SK-N-SH (cell line): ENCODE measurements at regions not wholly inside any gene's neighbourhood (a gene's known extent, or its start where the extent isn't known, plus 50 kb on each side); places are given as distances from the start of the nearest gene placed in this dataset.

Experiments
- CTCF ChIA-PET: fragments of 300-600, 350-600 bp; formaldehyde crosslinking; extraction: SDS; loops from one replicate; lab custom pipeline; 2021; lab: Yijun Ruan, JAX
- POLR2A ChIA-PET: fragments of 350-600 bp; sonication (Branson Sonifier 250); formaldehyde crosslinking; extraction: SDS; loops from one replicate; lab custom pipeline; 2020; ENCODE audit warnings: antibody characterized with exemption, inconsistent platforms; lab: Yijun Ruan, JAX
- DNase-seq: peaks from one replicate; pipeline ENCODE4 v3.0.0; 2012
- H2AFZ ChIP-seq: fragments of 200-600 bp; sonication (generic); 2 replicates; pipeline ENCODE4 v1.8.1; 2016; ENCODE audit warnings: antibody characterized with exemption, mild to moderate bottlenecking, low read depth
- H3F3A ChIP-seq: fragments of 200-600 bp; sonication (generic); replicated peaks from 2 replicates; pipeline ENCODE3; 2016; ENCODE audit warnings: antibody characterized with exemption, mild to moderate bottlenecking; ENCODE audit not compliant: insufficient read depth
- H3K27ac ChIP-seq, 2 experiments: fragments of 200-500 bp in 1 of 2; fragments of 200-600 bp in 1 of 2; sonication (Bioruptor generic) in 1 of 2; sonication (generic), shearing (Covaris generic) in 1 of 2; 2 replicates each; pipeline versions ENCODE4 v1.5.1 to v1.6.1; 2014 to 2016; ENCODE audit warnings: low read depth in 2 of 2, inconsistent platforms in 1 of 2, low read length in 1 of 2, mild to moderate bottlenecking in 1 of 2, mixed read lengths in 1 of 2
- H3K27me3 ChIP-seq: fragments of 200-600 bp; sonication (generic), shearing (Covaris generic); 2 replicates; pipeline ENCODE4 v1.6.1; 2016; ENCODE audit warnings: mixed run types; ENCODE audit not compliant: insufficient read depth
- H3K36me3 ChIP-seq, 2 experiments: fragments of 200-500 bp in 1 of 2; fragments of 200-600 bp in 1 of 2; sonication (Bioruptor generic) in 1 of 2; sonication (generic) in 1 of 2; replicated peaks in 1 of 2; 2 replicates each; pipeline versions ENCODE3 to v1.5.1; 2014 to 2016; ENCODE audit warnings: low read length in 1 of 2, mild to moderate bottlenecking in 1 of 2; ENCODE audit not compliant: insufficient read depth in 2 of 2, control insufficient read depth in 1 of 2
- H3K4me1 ChIP-seq, 2 experiments: fragments of 200-500 bp in 1 of 2; fragments of 200-600 bp in 1 of 2; sonication (Bioruptor generic) in 1 of 2; sonication (generic), shearing (Covaris generic) in 1 of 2; 2 replicates each; pipeline versions ENCODE4 v1.5.1 to v1.6.1; 2014 to 2016; ENCODE audit warnings: low read depth in 1 of 2, low read length in 1 of 2, mixed run types in 1 of 2; ENCODE audit not compliant: insufficient read depth in 2 of 2, control insufficient read depth in 1 of 2
- H3K4me2 ChIP-seq: fragments of 200-600 bp; sonication (generic), shearing (Covaris generic); 2 replicates; pipeline ENCODE4 v1.6.1; 2017; ENCODE audit warnings: mixed run types
- H3K4me3 ChIP-seq, 2 experiments: fragments of 200-500 bp in 1 of 2; fragments of 200-600 bp in 1 of 2; sonication (Bioruptor generic) in 1 of 2; sonication (generic), shearing (Covaris generic) in 1 of 2; 2 replicates each; pipeline versions ENCODE4 v1.5.1 to v1.8.1; 2014 to 2016; ENCODE audit warnings: low read depth in 2 of 2, inconsistent platforms in 1 of 2, low read length in 1 of 2, mild to moderate bottlenecking in 1 of 2, mixed read lengths in 1 of 2, moderate library complexity in 1 of 2
- H3K79me2 ChIP-seq: fragments of 200-600 bp; sonication (generic); 2 replicates; pipeline ENCODE4 v1.8.1; 2017; ENCODE audit warnings: mild to moderate bottlenecking; ENCODE audit not compliant: insufficient read depth
- H3K9ac ChIP-seq: fragments of 200-600 bp; sonication (generic); 2 replicates; pipeline ENCODE4 v1.6.1; 2017; ENCODE audit warnings: mixed run types
- H3K9me2 ChIP-seq: fragments of 200-600 bp; sonication (generic); 2 replicates; pipeline ENCODE4 v1.6.1; 2017; ENCODE audit warnings: mixed run types
- H3K9me3 ChIP-seq: fragments of 200-600 bp; sonication (generic); 2 replicates; pipeline ENCODE4 v1.6.1; 2017; ENCODE audit warnings: mixed run types, mild to moderate bottlenecking, moderate library complexity
- H4K20me1 ChIP-seq: fragments of 200-600 bp; sonication (generic); 2 replicates; pipeline ENCODE4 v1.6.1; 2017; ENCODE audit warnings: mild to moderate bottlenecking, mixed run types; ENCODE audit not compliant: insufficient read depth
- CHD2 ChIP-seq: fragments of 150-350 bp; IDR thresholded peaks from 2 replicates; pipeline ENCODE4 v1.6.1; 2018; ENCODE audit warnings: low read length; ENCODE audit not compliant: partially characterized antibody
- EZH2phosphoT487 ChIP-seq: fragments of 200-600 bp; sonication (generic); IDR thresholded peaks from 2 replicates; pipeline ENCODE4 v1.6.1; 2017; ENCODE audit warnings: low read depth, mixed run types, mild to moderate bottlenecking, antibody characterized with exemption, moderate library complexity, borderline replicate concordance
- FOSL2 ChIP-seq: IDR thresholded peaks from 2 replicates; pipeline ENCODE4 v1.4.0; 2012; ENCODE audit warnings: low read depth, mild to moderate bottlenecking, moderate library complexity, borderline replicate concordance
- GABPA ChIP-seq: IDR thresholded peaks from 2 replicates; pipeline ENCODE4 v1.4.0; 2012; ENCODE audit warnings: low read depth, mild to moderate bottlenecking
- IRF3 ChIP-seq: fragments of 150-350 bp; IDR thresholded peaks from 2 replicates; pipeline ENCODE4 v1.6.1; 2016; ENCODE audit warnings: mild to moderate bottlenecking, low read depth, low read length
- JUND ChIP-seq: IDR thresholded peaks from 2 replicates; pipeline ENCODE4 v1.4.0; 2012
- MAX ChIP-seq: IDR thresholded peaks from 2 replicates; pipeline ENCODE4 v1.4.0; 2012; ENCODE audit warnings: low read depth
- NFIC ChIP-seq: IDR thresholded peaks from 2 replicates; pipeline ENCODE4 v1.4.0; 2012; ENCODE audit warnings: borderline replicate concordance
- NRF1 ChIP-seq: IDR thresholded peaks from 2 replicates; pipeline ENCODE4 v1.6.1; 2012; ENCODE audit warnings: low read depth, mild to moderate bottlenecking, low read length
- POLR2AphosphoS5 ChIP-seq: IDR thresholded peaks from 2 replicates; pipeline ENCODE4 v1.6.1; 2012; ENCODE audit warnings: low read depth, low read length
- RAD21 ChIP-seq: IDR thresholded peaks from 2 replicates; pipeline ENCODE4 v1.6.1; 2012; ENCODE audit warnings: mild to moderate bottlenecking, low read length
- REST ChIP-seq: IDR thresholded peaks from 2 replicates; pipeline ENCODE4 v1.6.1; 2012; ENCODE audit warnings: mild to moderate bottlenecking, low read depth, low read length, moderate library complexity
- SMC3 ChIP-seq: IDR thresholded peaks from 2 replicates; pipeline ENCODE4 v1.6.1; 2012; ENCODE audit warnings: low read depth, low read length, improper control_type of control experiment
- TCF12 ChIP-seq: IDR thresholded peaks from 2 replicates; pipeline ENCODE4 v1.4.0; 2012
- TEAD4 ChIP-seq: IDR thresholded peaks from 2 replicates; pipeline ENCODE4 v1.4.0; 2012; ENCODE audit warnings: mild to moderate bottlenecking, borderline replicate concordance; ENCODE audit not compliant: insufficient read depth
- YY1 ChIP-seq: IDR thresholded peaks from 2 replicates; pipeline ENCODE4 v1.4.0; 2012; ENCODE audit warnings: low read depth, mild to moderate bottlenecking
- WGBS: methylation state at CpG from one replicate; pipeline ENCODE4 v1.1.6; 2017; ENCODE audit warnings: low lambda C conversion rate; 5-methylcytosine and 5-hydroxymethylcytosine counted together

- Histone ChIP-seq H3K4me1 (peaks cover 0 to 2% of the 10 kb centered on the region in 2 experiments; a peak in 2 of 4 replicates), H4K20me1 (no peaks in the 10 kb centered on the region), H3K4me3 (no peak overlapping the region), H3K9me2 (no peaks in the 10 kb centered on the region), H3K27ac (no peak overlapping the region), H3K9me3 (no peaks in the 10 kb centered on the region), H3K9ac (no peak overlapping the region), H3K27me3 (no peaks in the 10 kb centered on the region; the same call in 1 of the 2 replicates), H3K4me2 (no peak overlapping the region), H2AFZ (no peak overlapping the region), H3K79me2 (no peaks in the 10 kb centered on the region), H3F3A (no peaks in the 10 kb centered on the region), H3K36me3 (no peaks in the 10 kb centered on the region)
- TF ChIP-seq MAX (no peak), FOSL2 (no peak), POLR2AphosphoS5 (no peak), RAD21 (no peak), EZH2phosphoT487 (no peak), GABPA (no peak), NFIC (no peak), IRF3 (no peak), TEAD4 (no peak), SMC3 (no peak), YY1 (no peak), REST (no peak), JUND (no peak), TCF12 (no peak), NRF1 (no peak), CHD2 (no peak)
- DNase-seq, result no peak
- CTCF ChIA-PET, result interaction anchor here (0.6 to 2.8 kb wide), 8 partner anchors 18 to 557 kb away, joined by 3 to 21 read pairs (median 4); no protein-coding TSS in a partner anchor
- 22% methylated on average over 4 of the region's 4 CpGs for WGBS
- POLR2A ChIA-PET, result no interaction called here
Measured at GRCh38 chrX:103158317-103158621, 56.6 kb upstream of the BEX4 start.
